ENCODE measurements at regions not wholly inside any gene's neighbourhood (a gene's known extent, or its start where the extent isn't known, plus 50 kb on each side); places are given as distances from the start of the nearest gene placed in this dataset.

DNA sequence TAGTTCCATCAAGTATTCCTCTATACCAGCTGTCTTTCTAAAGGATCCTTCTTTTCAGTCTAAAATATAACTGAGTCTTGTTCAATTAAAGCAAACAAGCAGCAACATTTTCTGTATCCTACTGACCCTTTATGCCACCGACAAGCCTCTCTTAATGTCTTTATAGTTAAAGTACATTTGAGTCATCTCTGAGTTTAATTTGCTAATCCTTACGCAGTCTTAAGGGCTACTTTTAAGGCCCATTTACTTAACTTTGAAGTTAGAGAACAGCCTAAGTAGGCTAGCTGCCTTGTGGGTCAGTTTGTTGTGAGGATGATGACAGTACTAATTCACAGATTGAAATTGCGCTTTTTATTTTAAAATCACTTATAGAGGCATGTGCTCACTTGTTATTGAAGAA lies 265.5 kb upstream of the FERD3L start:
- H3K4me1 ChIP-seq (replicated peaks in 1 of 4; ENCODE audit: control insufficient read depth in 3 of 4, insufficient read depth in 4 of 4, low read length in 3 of 4) = peaks cover 0 to 5% (median 0%) of the 10 kb centered on the region in 4 experiments; a peak in 2 of 7 replicates
- no peak overlapping the region for H2BK5ac ChIP-seq (ENCODE audit: low read depth, low read length)
- H3K18ac ChIP-seq (ENCODE audit: extremely low read depth, low read length) = no peak overlapping the region
- no peak overlapping the region for H2BK120ac ChIP-seq (replicated peaks; ENCODE audit: low read depth, low read length)
- no peak overlapping the region for H3K4ac ChIP-seq (replicated peaks; ENCODE audit: insufficient read length, low read depth, low read length)
- no peak overlapping the region for H4K5ac ChIP-seq (ENCODE audit: insufficient read length, low read depth, low read length)
- no peak overlapping the region for H4K8ac ChIP-seq (ENCODE audit: extremely low read depth, insufficient read depth, low read length)
- H3K27me3 ChIP-seq (replicated peaks in 1 of 4; ENCODE audit: control insufficient read depth in 3 of 4, extremely low read depth in 1 of 4, insufficient read depth in 3 of 4, low read length in 3 of 4) = no peaks in the 10 kb centered on the region
- H2BK15ac ChIP-seq (ENCODE audit: low read length) = no peak overlapping the region
- H2AK5ac ChIP-seq (ENCODE audit: low read depth, low read length) = no peak overlapping the region
- H3K4me3 ChIP-seq (ENCODE audit: extremely low read depth in 1 of 4, insufficient read depth in 2 of 4, low read depth in 3 of 4, low read length in 4 of 4) = no peak overlapping the region
- H3K9me3 ChIP-seq (ENCODE audit: insufficient read depth in 2 of 2, low read depth in 1 of 2, low read length in 1 of 2) = no peaks in the 10 kb centered on the region
- H3K79me2 ChIP-seq (ENCODE audit: control insufficient read depth in 1 of 2, insufficient read depth in 2 of 2, low read length in 2 of 2) = no peaks in the 10 kb centered on the region
- H3K4me2 ChIP-seq (ENCODE audit: insufficient read depth in 1 of 2, low read depth in 2 of 2, low read length in 2 of 2) = no peak overlapping the region
- ChIA-PET POLR2A (ENCODE audit: partially characterized antibody) (no interaction called here), CTCF (ENCODE audit: partially characterized antibody) (no interaction called here)
- no peak overlapping the region for H3K27ac ChIP-seq (ENCODE audit: low read depth, low read length)
- no peak overlapping the region for H3K56ac ChIP-seq (replicated peaks; ENCODE audit: insufficient read length, low read depth, low read length)
- H4K91ac ChIP-seq (replicated peaks; ENCODE audit: insufficient read length, low read length) = no peak overlapping the region
- no peak overlapping the region for H2BK20ac ChIP-seq (ENCODE audit: low read length)
- no peak overlapping the region for H2BK12ac ChIP-seq (ENCODE audit: low read depth, low read length)
- no peaks in the 10 kb centered on the region for H3K23me2 ChIP-seq (ENCODE audit: low read depth, low read length)
- no peak overlapping the region for H3K9ac ChIP-seq (replicated peaks in 1 of 4; ENCODE audit: extremely low read depth in 1 of 4, low read depth in 3 of 4, low read length in 3 of 4)
- 94% methylated on average over 3 of the region's 3 CpGs; no CpG with 5 or more reads in 1 of the 2 experiments for WGBS, 2 experiments (ENCODE audit: extremely low coverage in 1 of 2, insufficient coverage in 1 of 2, insufficient read length in 1 of 2, insufficient replicate concordance in 2 of 2, low coverage in 1 of 2, low lambda C conversion rate in 2 of 2, missing lambda C conversion rate in 1 of 2)
- no peaks in the 10 kb centered on the region for H3K36me3 ChIP-seq (ENCODE audit: control insufficient read depth in 2 of 4, insufficient read depth in 4 of 4, low read length in 3 of 4)
- no peak overlapping the region for H3K14ac ChIP-seq (ENCODE audit: insufficient read length)
- no peaks in the 10 kb centered on the region for H3K79me1 ChIP-seq (ENCODE audit: low read depth, low read length)
- TF ChIP-seq, protein P1, sequence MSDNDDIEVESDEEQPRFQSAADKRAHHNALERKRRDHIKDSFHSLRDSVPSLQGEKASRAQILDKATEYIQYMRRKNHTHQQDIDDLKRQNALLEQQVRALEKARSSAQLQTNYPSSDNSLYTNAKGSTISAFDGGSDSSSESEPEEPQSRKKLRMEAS (IDR thresholded peaks at IDR 0.05) = no peak
- TF ChIP-seq CEBPB (IDR thresholded peaks at IDR 0.05; ENCODE audit: low read depth, low read length) (no peak), ZNF274 (IDR thresholded peaks at IDR 0.05; ENCODE audit: borderline replicate concordance, extremely low read depth, low read length) (no peak), SP4 (IDR thresholded peaks at IDR 0.05; ENCODE audit: low read length) (no peak), POLR2A (IDR thresholded peaks at IDR 0.05; ENCODE audit: control extremely low read depth in 1 of 2, low read depth in 2 of 2, low read length in 2 of 2) (no peak), SAP30 (IDR thresholded peaks at IDR 0.05; ENCODE audit: insufficient read depth, insufficient replicate concordance, low read length) (no peak), SIX5 (IDR thresholded peaks at IDR 0.05; ENCODE audit: low read depth, low read length) (no peak)
- TF ChIP-seq, protein P2, sequence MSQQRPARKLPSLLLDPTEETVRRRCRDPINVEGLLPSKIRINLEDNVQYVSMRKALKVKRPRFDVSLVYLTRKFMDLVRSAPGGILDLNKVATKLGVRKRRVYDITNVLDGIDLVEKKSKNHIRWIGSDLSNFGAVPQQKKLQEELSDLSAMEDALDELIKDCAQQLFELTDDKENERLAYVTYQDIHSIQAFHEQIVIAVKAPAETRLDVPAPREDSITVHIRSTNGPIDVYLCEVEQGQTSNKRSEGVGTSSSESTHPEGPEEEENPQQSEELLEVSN (IDR thresholded peaks at IDR 0.05) = no peak
- DNase-seq (ENCODE audit: low read depth in 1 of 2, low spot score in 2 of 2) (no peak), FAIRE-seq (no peak)
- no peak overlapping the region for H2AFZ ChIP-seq (ENCODE audit: low read length)
- no peaks in the 10 kb centered on the region for H4K20me1 ChIP-seq (replicated peaks in 1 of 2; ENCODE audit: control insufficient read depth in 1 of 2, insufficient read depth in 2 of 2, low read length in 2 of 2)
- H3K23ac ChIP-seq (ENCODE audit: insufficient read length) = no peak overlapping the region

Data from H1 (cell line).